CD14-positive monocyte (primary cell): ENCODE measurements at regions not wholly inside any gene's neighbourhood (a gene's known extent, or its start where the extent isn't known, plus 50 kb on each side); places are given as distances from the start of the nearest gene placed in this dataset.

Experiments
- DNase-seq, 3 donors: peaks; one replicate each; pipeline ENCODE4 v3.0.0-alpha.2; 2011 to 2022
- H2AFZ ChIP-seq: 2 replicates; pipeline ENCODE4 v1.6.0; 2012; ENCODE audit warnings: mild to moderate bottlenecking, low read depth, low read length, inconsistent platforms; ENCODE audit not compliant: insufficient read depth, poor library complexity, severe bottlenecking
- H3K27ac ChIP-seq, 2 donors: 1 replicate in 1 of 2; 2 replicates in 1 of 2; pipeline ENCODE4 v1.5.1; 2012 to 2013; ENCODE audit warnings: low read length in 2 of 2, control low read depth in 1 of 2, inconsistent platforms in 1 of 2, low read depth in 1 of 2, mild to moderate bottlenecking in 1 of 2
- H3K27me3 ChIP-seq, 2 donors: one replicate each; pipeline versions ENCODE4 v1.6.0 to v1.6.1; 2011 to 2013; ENCODE audit warnings: low read length in 2 of 2; ENCODE audit not compliant: control insufficient read depth in 2 of 2, insufficient read depth in 2 of 2
- H3K36me3 ChIP-seq, 2 donors: replicated peaks in 1 of 2; 1 replicate in 1 of 2; 2 replicates in 1 of 2; pipeline versions ENCODE4 v1.5.1 to v1.6.1; 2012 to 2013; ENCODE audit warnings: low read length in 2 of 2, control low read depth in 1 of 2, inconsistent platforms in 1 of 2, mild to moderate bottlenecking in 1 of 2; ENCODE audit not compliant: insufficient read depth in 2 of 2, control insufficient read depth in 1 of 2
- H3K4me1 ChIP-seq, 2 donors: 1 replicate in 1 of 2; 2 replicates in 1 of 2; pipeline versions ENCODE4 v1.5.1 to v1.6.1; 2012 to 2013; ENCODE audit warnings: low read length in 2 of 2, control low read depth in 1 of 2, inconsistent platforms in 1 of 2, mild to moderate bottlenecking in 1 of 2, moderate library complexity in 1 of 2; ENCODE audit not compliant: insufficient read depth in 2 of 2, control insufficient read depth in 1 of 2
- H3K4me2 ChIP-seq: replicated peaks from 2 replicates; pipeline ENCODE3; 2012; ENCODE audit warnings: low read length, moderate library complexity, mild to moderate bottlenecking; ENCODE audit not compliant: poor library complexity, severe bottlenecking; ENCODE audit errors: extremely low read depth
- H3K4me3 ChIP-seq, 3 experiments: fragments of 200-600 bp in 1 of 3; sonication (generic) in 1 of 3; replicated peaks in 1 of 3; 1 replicate in 2 of 3; 2 replicates in 1 of 3; pipeline ENCODE4 v1.5.1; 2011 to 2013; ENCODE audit warnings: low read length in 3 of 3, mild to moderate bottlenecking in 3 of 3, control low read depth in 2 of 3, low read depth in 2 of 3, inconsistent platforms in 1 of 3, moderate library complexity in 1 of 3
- H3K79me2 ChIP-seq: 2 replicates; pipeline ENCODE4 v1.6.0; 2012; ENCODE audit warnings: mild to moderate bottlenecking, control low read depth, inconsistent platforms, low read length, moderate library complexity; ENCODE audit not compliant: insufficient read depth
- H3K9ac ChIP-seq: 2 replicates; pipeline ENCODE4 v1.6.0; 2017; ENCODE audit warnings: low read length, mild to moderate bottlenecking; ENCODE audit not compliant: insufficient read depth, poor library complexity, severe bottlenecking
- H3K9me3 ChIP-seq, 2 donors: replicated peaks in 1 of 2; 1 replicate in 1 of 2; 2 replicates in 1 of 2; pipeline versions ENCODE4 v1.5.1 to v1.6.1; 2012 to 2013; ENCODE audit warnings: low read length in 2 of 2, control low read depth in 1 of 2; ENCODE audit not compliant: control insufficient read depth in 1 of 2, insufficient read depth in 1 of 2
- H4K20me1 ChIP-seq: 2 replicates; pipeline ENCODE4 v1.6.0; 2012; ENCODE audit warnings: mild to moderate bottlenecking, low read length, control low read depth, moderate library complexity; ENCODE audit not compliant: insufficient read depth
- H3K27ac Mint-ChIP-seq, 7 donors: one replicate each; pipeline ENCODE4 v1.8.0; 2020; ENCODE audit warnings: mild to moderate bottlenecking in 7 of 7, mixed read lengths in 7 of 7, moderate library complexity in 6 of 7, inconsistent platforms in 2 of 7
- H3K27me3 Mint-ChIP-seq, 3 donors: one replicate each; pipeline ENCODE4 v1.8.0; 2021 to 2022; ENCODE audit warnings: low read depth in 3 of 3, mild to moderate bottlenecking in 3 of 3, mixed read lengths in 3 of 3, moderate library complexity in 3 of 3, inconsistent platforms in 1 of 3
- H3K36me3 Mint-ChIP-seq, 2 donors: one replicate each; pipeline ENCODE4 v1.8.0; 2020; ENCODE audit warnings: mixed read lengths in 2 of 2, inconsistent platforms in 1 of 2, mild to moderate bottlenecking in 1 of 2
- H3K4me1 Mint-ChIP-seq: one replicate; pipeline ENCODE4 v1.8.0; 2020; ENCODE audit warnings: mild to moderate bottlenecking, mixed read lengths
- H3K4me3 Mint-ChIP-seq, 2 donors: one replicate each; pipeline ENCODE4 v1.8.0; 2020; ENCODE audit warnings: mild to moderate bottlenecking in 2 of 2, mixed read lengths in 2 of 2, moderate library complexity in 1 of 2
- H3K9me3 Mint-ChIP-seq, 7 donors: one replicate each; pipeline ENCODE4 v1.8.0; 2020 to 2022; ENCODE audit warnings: mixed read lengths in 7 of 7, mild to moderate bottlenecking in 6 of 7, moderate library complexity in 6 of 7, inconsistent platforms in 2 of 7
- WGBS: methylation state at CpG from one replicate; pipeline ENCODE4 v1.1.5; 2013; ENCODE audit warnings: missing lambda C conversion rate; ENCODE audit not compliant: insufficient coverage; 5-methylcytosine and 5-hydroxymethylcytosine counted together
- intact Hi-C, 2 donors: fragments of 100-400 bp; cut with micrococcal nuclease; formaldehyde crosslinking; loops; one replicate each; pipeline versions ENCODE4 v1.15.0 to v1.15.1; 2023
- TF ChIP-seq, protein P1 (sequence below): fragments of 200-600 bp; IDR thresholded peaks from one replicate; pipeline ENCODE4 v1.8.0; 2022; ENCODE audit warnings: antibody characterized with exemption, mild to moderate bottlenecking

DNA sequence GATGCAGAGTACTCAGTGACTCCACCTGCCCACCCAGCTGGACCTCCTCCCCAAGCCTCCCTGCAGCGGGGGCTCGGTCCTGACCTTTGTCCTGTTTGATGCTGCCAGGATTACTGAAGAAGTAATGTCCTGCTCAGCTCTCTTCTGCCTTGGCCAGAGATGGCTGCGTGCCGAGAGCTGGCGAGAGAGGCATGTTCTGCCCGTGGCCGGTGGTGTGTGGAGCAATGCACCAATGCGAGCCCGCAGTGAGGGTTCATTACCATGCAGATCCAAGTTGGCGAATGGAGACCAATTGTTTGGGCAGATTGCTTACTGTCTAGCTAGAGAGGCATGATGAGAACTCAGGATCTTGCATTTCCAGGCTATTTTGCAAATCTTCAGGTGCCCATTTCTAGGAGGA, 248.9 kb downstream of the ENGASE start:
- peaks cover 0 to 2% of the 10 kb centered on the region in 2 donors for H3K27me3 ChIP-seq
- no peaks in the 10 kb centered on the region for H3K36me3 Mint-ChIP-seq
- H3K4me1 Mint-ChIP-seq, result no peaks in the 10 kb centered on the region
- no peaks in the 10 kb centered on the region for H3K9me3 ChIP-seq
- DNase-seq, result no peak
- no peak overlapping the region for H3K4me2 ChIP-seq
- H3K27ac Mint-ChIP-seq, result no peak overlapping the region
- TF ChIP-seq, protein P1, sequence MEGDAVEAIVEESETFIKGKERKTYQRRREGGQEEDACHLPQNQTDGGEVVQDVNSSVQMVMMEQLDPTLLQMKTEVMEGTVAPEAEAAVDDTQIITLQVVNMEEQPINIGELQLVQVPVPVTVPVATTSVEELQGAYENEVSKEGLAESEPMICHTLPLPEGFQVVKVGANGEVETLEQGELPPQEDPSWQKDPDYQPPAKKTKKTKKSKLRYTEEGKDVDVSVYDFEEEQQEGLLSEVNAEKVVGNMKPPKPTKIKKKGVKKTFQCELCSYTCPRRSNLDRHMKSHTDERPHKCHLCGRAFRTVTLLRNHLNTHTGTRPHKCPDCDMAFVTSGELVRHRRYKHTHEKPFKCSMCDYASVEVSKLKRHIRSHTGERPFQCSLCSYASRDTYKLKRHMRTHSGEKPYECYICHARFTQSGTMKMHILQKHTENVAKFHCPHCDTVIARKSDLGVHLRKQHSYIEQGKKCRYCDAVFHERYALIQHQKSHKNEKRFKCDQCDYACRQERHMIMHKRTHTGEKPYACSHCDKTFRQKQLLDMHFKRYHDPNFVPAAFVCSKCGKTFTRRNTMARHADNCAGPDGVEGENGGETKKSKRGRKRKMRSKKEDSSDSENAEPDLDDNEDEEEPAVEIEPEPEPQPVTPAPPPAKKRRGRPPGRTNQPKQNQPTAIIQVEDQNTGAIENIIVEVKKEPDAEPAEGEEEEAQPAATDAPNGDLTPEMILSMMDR, result no peak
- no peak overlapping the region for H3K27ac ChIP-seq
- H3K4me3 ChIP-seq, result no peak overlapping the region
- H3K79me2 ChIP-seq, result no peaks in the 10 kb centered on the region
- 74% methylated on average over 10 of the region's 10 CpGs for WGBS
- no peaks in the 10 kb centered on the region for H3K4me1 ChIP-seq
- no peak overlapping the region for H3K4me3 Mint-ChIP-seq
- H2AFZ ChIP-seq, result no peak overlapping the region
- intact Hi-C loops, result no loop called here
- no peaks in the 10 kb centered on the region for H3K36me3 ChIP-seq
- no peaks in the 10 kb centered on the region for H3K9me3 Mint-ChIP-seq
- no peaks in the 10 kb centered on the region for H4K20me1 ChIP-seq
- H3K9ac ChIP-seq, result no peak overlapping the region
- H3K27me3 Mint-ChIP-seq, result peaks cover 5 to 6% (median 6%) of the 10 kb centered on the region in 3 donors

GRCh38 chr17:79322211-79323123, 247.8 kb downstream of the ENGASE start:
- Histone ChIP-seq H3K4me2 (no peak overlapping the region), H3K9ac (no peak overlapping the region), H3K27ac (no peak overlapping the region), H3K79me2 (no peaks in the 10 kb centered on the region), H3K9me3 (no peaks in the 10 kb centered on the region), H4K20me1 (no peaks in the 10 kb centered on the region), H3K36me3 (no peaks in the 10 kb centered on the region), H3K27me3 (peaks cover 0 to 2% of the 10 kb centered on the region in 2 donors), H2AFZ (no peak overlapping the region), H3K4me3 (no peak overlapping the region), H3K4me1 (no peaks in the 10 kb centered on the region)
- Mint-ChIP-seq H3K27me3 (peaks cover 5 to 13% (median 10%) of the 10 kb centered on the region in 3 donors), H3K4me3 (no peak overlapping the region), H3K36me3 (no peaks in the 10 kb centered on the region), H3K4me1 (no peaks in the 10 kb centered on the region), H3K9me3 (no peaks in the 10 kb centered on the region), H3K27ac (no peak overlapping the region)
- intact Hi-C loops, result no loop called here
- DNase-seq, result no peak
- 73% methylated on average over 12 of the region's 14 CpGs for WGBS
- TF ChIP-seq, protein P1, result no peak
